Neural cell (in vitro differentiated cells): ENCODE measurements at regions not wholly inside any gene's neighbourhood (a gene's known extent, or its start where the extent isn't known, plus 50 kb on each side); places are given as distances from the start of the nearest gene placed in this dataset.

Experiments used
- H2AFZ ChIP-seq: fragments of 200-600, 300-800 bp; sonication (generic), shearing (Covaris generic); 2 replicates; pipeline ENCODE4 v1.6.0; 2014; ENCODE audit warnings: low read depth, mild to moderate bottlenecking, antibody characterized with exemption, low read length, moderate library complexity
- H3F3A ChIP-seq: fragments of 200-600 bp; shearing (Covaris generic); 2 replicates; pipeline ENCODE4 v1.6.1; 2016; ENCODE audit warnings: mild to moderate bottlenecking, moderate library complexity, mixed read lengths, antibody characterized with exemption, low read length; ENCODE audit not compliant: insufficient read depth, poor library complexity, severe bottlenecking
- H3K27ac ChIP-seq: fragments of 200-600, 300-800 bp; sonication (generic), shearing (Covaris generic); 2 replicates; pipeline ENCODE4 v1.5.1; 2014; ENCODE audit warnings: mild to moderate bottlenecking, low read length, moderate library complexity
- H3K27me3 ChIP-seq: fragments of 300-800, 200-600 bp; sonication (generic), shearing (Covaris generic); 2 replicates; pipeline ENCODE4 v1.6.0; 2014; ENCODE audit warnings: mild to moderate bottlenecking, low read depth, low read length, moderate library complexity; ENCODE audit not compliant: insufficient read depth
- H3K36me3 ChIP-seq: fragments of 300-800, 200-600 bp; sonication (generic), shearing (Covaris generic); 2 replicates; pipeline ENCODE4 v1.5.1; 2014; ENCODE audit warnings: mild to moderate bottlenecking, antibody characterized with exemption, low read length, moderate library complexity; ENCODE audit not compliant: insufficient read depth
- H3K4me2 ChIP-seq: fragments of 300-800, 200-600 bp; sonication (generic), shearing (Covaris generic); 2 replicates; pipeline ENCODE4 v1.6.0; 2014; ENCODE audit warnings: mild to moderate bottlenecking, low read length
- H3K4me3 ChIP-seq: fragments of 300-800, 200-600 bp; sonication (generic), shearing (Covaris generic); 2 replicates; pipeline ENCODE4 v1.5.1; 2014; ENCODE audit warnings: mild to moderate bottlenecking, low read length, moderate library complexity
- H3K79me2 ChIP-seq: fragments of 200-600 bp; shearing (Covaris generic); replicated peaks from 2 replicates; pipeline ENCODE4 v1.6.0; 2014; ENCODE audit warnings: mild to moderate bottlenecking, low read length, moderate library complexity; ENCODE audit not compliant: insufficient read depth
- H3K9ac ChIP-seq: fragments of 300-800, 200-600 bp; sonication (generic), shearing (Covaris generic); 2 replicates; pipeline ENCODE4 v1.6.1; 2016; ENCODE audit warnings: mild to moderate bottlenecking, low read length, mixed read lengths
- H3K9me2 ChIP-seq: fragments of 200-600 bp; shearing (Covaris generic); 2 replicates; pipeline ENCODE4 v1.6.1; 2016; ENCODE audit warnings: mild to moderate bottlenecking, low read length, mixed read lengths; ENCODE audit not compliant: insufficient read depth
- H3K9me3 ChIP-seq: fragments of 200-600, 300-800 bp; sonication (generic), shearing (Covaris generic); 2 replicates; pipeline ENCODE4 v1.6.1; 2016; ENCODE audit warnings: mild to moderate bottlenecking, mixed run types, low read length, moderate library complexity, mixed read lengths
- H4K20me1 ChIP-seq: fragments of 200-600 bp; shearing (Covaris generic); 2 replicates; pipeline ENCODE4 v1.6.1; 2016; ENCODE audit warnings: mild to moderate bottlenecking, mixed run types; ENCODE audit not compliant: insufficient read depth
- CTCF ChIP-seq: fragments of 450-650 bp; IDR thresholded peaks from 2 replicates; pipeline ENCODE4 v1.5.1; 2014; ENCODE audit warnings: antibody characterized with exemption, mild to moderate bottlenecking, moderate library complexity; ENCODE audit not compliant: poor library complexity, severe bottlenecking
- EP300 ChIP-seq: fragments of 450-650 bp; conservative IDR thresholded peaks from 2 replicates; pipeline ENCODE4 v1.6.1; 2014; ENCODE audit warnings: antibody characterized with exemption, mild to moderate bottlenecking, moderate library complexity; ENCODE audit not compliant: poor library complexity, severe bottlenecking
- EZH2 ChIP-seq: fragments of 200-600, 300-800 bp; shearing (Covaris generic), sonication (generic); IDR thresholded peaks from 2 replicates; pipeline ENCODE4 v1.6.1; 2014; ENCODE audit warnings: antibody characterized with exemption, low read length, borderline replicate concordance, mild to moderate bottlenecking; ENCODE audit not compliant: insufficient read depth, poor library complexity, severe bottlenecking
- MXI1 ChIP-seq: fragments of 450-650 bp; conservative IDR thresholded peaks from 2 replicates; pipeline ENCODE4 v1.6.1; 2014; ENCODE audit warnings: antibody characterized with exemption, mild to moderate bottlenecking; ENCODE audit not compliant: poor library complexity, severe bottlenecking
- POLR2AphosphoS5 ChIP-seq: IDR thresholded peaks from 2 replicates; pipeline ENCODE4 v1.6.1; 2012
- RAD21 ChIP-seq: fragments of 450-650 bp; conservative IDR thresholded peaks from 2 replicates; pipeline ENCODE4 v1.6.1; 2014; ENCODE audit warnings: antibody characterized with exemption, mild to moderate bottlenecking, moderate library complexity
- REST ChIP-seq: IDR thresholded peaks from 2 replicates; pipeline ENCODE4 v1.6.1; 2012; ENCODE audit warnings: borderline replicate concordance
- SMC3 ChIP-seq: fragments of 450-650 bp; conservative IDR thresholded peaks from 2 replicates; pipeline ENCODE4 v1.6.1; 2014; ENCODE audit warnings: antibody characterized with exemption, mild to moderate bottlenecking, moderate library complexity; ENCODE audit not compliant: poor library complexity
- TAF1 ChIP-seq: IDR thresholded peaks from 2 replicates; pipeline ENCODE4 v1.6.1; 2012; ENCODE audit warnings: low read depth

DNA sequence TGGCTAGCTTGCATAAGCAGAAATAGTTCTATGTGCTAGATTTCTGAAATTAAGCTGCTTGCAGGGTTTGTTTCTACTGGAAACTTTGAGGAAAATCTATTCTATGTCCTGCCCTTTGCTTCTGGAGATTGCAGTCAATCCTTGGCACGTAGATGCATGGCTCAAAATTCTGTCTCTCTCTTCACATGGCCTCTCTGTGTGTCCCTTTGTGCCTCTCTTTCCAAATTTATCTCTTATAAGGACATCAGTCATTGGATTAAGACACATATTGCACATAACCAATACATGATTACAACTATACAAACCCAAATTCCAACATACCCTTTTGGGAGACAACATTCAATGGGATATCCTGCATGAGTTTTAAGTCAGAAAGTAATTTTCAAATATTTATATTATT is 744.3 kb upstream of the CTNND2 start:
- Histone ChIP-seq H3K27me3 (no peaks in the 10 kb centered on the region), H3K36me3 (no peaks in the 10 kb centered on the region)
- TF ChIP-seq POLR2AphosphoS5 (no peak), TAF1 (no peak), EZH2 (no peak), CTCF (no peak), RAD21 (no peak), SMC3 (no peak), MXI1 (no peak), EP300 (no peak), REST (no peak)

GRCh38 chr5:12647613-12648012 is 743.4 kb upstream of the CTNND2 start:
- Histone ChIP-seq H3K27ac (no peak overlapping the region), H2AFZ (no peak overlapping the region), H3K9ac (no peak overlapping the region), H3K4me2 (no peak overlapping the region), H4K20me1 (no peaks in the 10 kb centered on the region), H3K9me2 (no peaks in the 10 kb centered on the region), H3K36me3 (no peaks in the 10 kb centered on the region), H3F3A (no peaks in the 10 kb centered on the region), H3K27me3 (no peaks in the 10 kb centered on the region), H3K4me3 (no peak overlapping the region), H3K9me3 (no peaks in the 10 kb centered on the region), H3K79me2 (no peaks in the 10 kb centered on the region)
- TF ChIP-seq REST, result no peak
- TF ChIP-seq TAF1, result no peak
- no peak for TF ChIP-seq RAD21
- no peak for TF ChIP-seq MXI1
- TF ChIP-seq EP300, result no peak
- no peak for TF ChIP-seq CTCF
- TF ChIP-seq POLR2AphosphoS5, result no peak
- TF ChIP-seq SMC3, result no peak
- TF ChIP-seq EZH2, result no peak

More for the DNA sequence above, 744.3 kb upstream of the CTNND2 start:
- Histone ChIP-seq H2AFZ (no peak overlapping the region), H3K79me2 (no peaks in the 10 kb centered on the region), H3K4me3 (no peak overlapping the region), H3K27ac (no peak overlapping the region), H3F3A (no peaks in the 10 kb centered on the region), H3K4me2 (no peak overlapping the region), H3K9me2 (no peaks in the 10 kb centered on the region), H3K9me3 (no peaks in the 10 kb centered on the region), H3K9ac (no peak overlapping the region), H4K20me1 (no peaks in the 10 kb centered on the region)
